ENCODE measurements at regions not wholly inside any gene's neighbourhood (a gene's known extent, or its start where the extent isn't known, plus 50 kb on each side); places are given as distances from the start of the nearest gene placed in this dataset.
A peak's percentile ranks its signal among the peaks of the same experiment; 100 is the strongest.

DNA sequence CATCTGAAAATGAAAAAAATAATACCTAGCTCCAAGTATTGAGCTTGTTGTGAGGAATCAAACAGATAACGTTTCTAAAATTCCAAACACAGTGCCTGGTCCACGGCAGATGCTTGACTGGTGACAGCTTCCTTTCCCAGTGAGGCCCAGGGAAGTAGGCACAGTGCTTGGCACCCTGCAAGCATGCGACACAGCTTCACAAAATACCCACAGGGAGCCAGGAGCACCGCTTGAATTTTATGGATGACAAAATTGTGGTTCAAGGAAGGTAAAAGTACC is 205.1 kb upstream of the TNP1 start:
- no peak for DNase-seq (ENCODE audit: low read depth in 4 of 4, low spot score in 3 of 4)

GRCh38 chr2:217064234-217065011 is 204.6 kb upstream of the TNP1 start:
- DNase-seq (ENCODE audit: low read depth in 4 of 4, low spot score in 3 of 4) = peak in 1 of 4 donors; percentile 12

DNA sequence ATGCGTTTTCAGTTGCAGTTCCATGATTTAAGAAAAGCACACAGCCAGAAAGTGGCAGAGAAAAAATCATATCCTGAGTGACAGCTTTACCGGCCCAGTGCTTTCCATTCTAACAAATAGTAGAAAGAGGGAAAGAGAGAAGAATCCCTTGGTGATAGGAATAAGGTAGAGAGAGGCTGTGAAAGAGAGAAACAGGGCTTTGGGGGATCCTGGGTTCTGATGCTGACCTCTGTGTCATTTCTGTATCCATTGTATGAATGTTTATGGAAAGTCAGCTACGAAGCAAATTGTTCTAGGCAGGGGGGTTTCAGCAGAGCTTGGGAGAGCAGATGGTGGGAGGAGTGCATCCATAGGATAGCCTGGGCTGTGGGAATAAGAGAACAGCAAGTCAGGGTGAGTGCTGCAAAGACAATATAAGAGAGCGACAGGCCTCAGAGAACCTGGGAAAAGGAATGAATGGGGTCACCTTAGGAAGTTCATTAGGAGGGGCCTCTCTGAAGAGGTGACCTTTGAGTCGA is 203.4 kb upstream of the TNP1 start:
- DNase-seq (ENCODE audit: low read depth in 4 of 4, low spot score in 3 of 4) = no peak

- no peak for DNase-seq (ENCODE audit: low read depth in 4 of 4, low spot score in 3 of 4)
These were observed 202.9 kb upstream of the TNP1 start for GRCh38 chr2:217062768-217063167.

- DNase-seq (ENCODE audit: low read depth in 4 of 4, low spot score in 3 of 4) = no peak
These were observed 202.1 kb upstream of the TNP1 start for GRCh38 chr2:217061916-217062505.

- DNase-seq (ENCODE audit: low read depth in 4 of 4, low spot score in 3 of 4) = no peak
These were observed 201.2 kb upstream of the TNP1 start for GRCh38 chr2:217060951-217061547.

- DNase-seq (ENCODE audit: low read depth in 4 of 4, low spot score in 3 of 4) = no peak
These were observed 200.7 kb upstream of the TNP1 start for GRCh38 chr2:217060516-217060915.

- no peak for DNase-seq (ENCODE audit: low read depth in 4 of 4, low spot score in 3 of 4)
These were observed 199.2 kb upstream of the TNP1 start for GRCh38 chr2:217058791-217059755.

GRCh38 chr2:217057773-217058172 is 197.9 kb upstream of the TNP1 start:
- no peak for DNase-seq (ENCODE audit: low read depth in 4 of 4, low spot score in 3 of 4)

DNA sequence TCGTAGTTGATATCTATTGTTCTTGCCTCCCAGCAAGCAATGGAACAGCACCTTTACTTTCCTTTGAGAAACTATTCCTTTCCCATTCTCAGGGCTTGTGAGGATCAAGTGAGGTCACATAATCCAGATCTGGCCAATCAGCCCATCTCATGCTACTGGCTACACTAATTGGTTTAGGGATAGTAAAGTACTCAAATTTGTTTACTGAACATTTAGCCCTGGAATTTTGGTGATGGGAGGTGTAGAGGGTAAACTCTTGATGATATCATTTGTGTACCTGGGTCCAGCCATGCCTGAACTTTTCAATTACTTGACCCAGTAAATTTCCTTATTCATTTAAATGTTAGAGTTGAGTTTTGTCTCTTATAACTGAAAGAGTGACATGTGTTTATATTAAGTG is 195.8 kb upstream of the TNP1 start:
- DNase-seq (ENCODE audit: low read depth in 4 of 4, low spot score in 3 of 4) = no peak

DNA sequence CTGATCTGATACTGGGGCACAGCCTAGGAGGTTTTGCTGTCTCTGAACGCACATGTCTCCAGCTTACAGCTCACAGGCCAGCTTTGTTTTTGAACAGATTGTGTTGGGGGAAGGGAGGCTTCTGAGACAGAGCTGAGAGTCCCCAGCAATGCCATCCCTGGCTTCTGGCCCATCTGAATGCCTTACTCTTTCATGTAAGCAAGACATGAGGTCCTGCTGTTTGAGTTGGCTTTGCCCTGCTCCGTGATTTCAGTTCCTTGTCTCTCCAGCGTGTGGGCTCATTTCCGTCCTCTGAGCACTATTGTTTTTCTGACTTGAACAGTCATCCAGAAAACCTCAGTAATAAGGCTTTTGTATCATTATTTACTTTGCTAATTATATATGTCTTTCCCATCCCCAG is 194.9 kb upstream of the TNP1 start:
- DNase-seq (ENCODE audit: low read depth in 4 of 4, low spot score in 3 of 4) = no peak

- no peak for DNase-seq (ENCODE audit: low read depth in 4 of 4, low spot score in 3 of 4)
These were observed 193.2 kb upstream of the TNP1 start for GRCh38 chr2:217052856-217053577.

GRCh38 chr2:217051416-217051815 is 191.6 kb upstream of the TNP1 start:
- no peak for DNase-seq (ENCODE audit: low read depth in 4 of 4, low spot score in 3 of 4)

GRCh38 chr2:217049956-217050355 is 190.1 kb upstream of the TNP1 start:
- DNase-seq (ENCODE audit: low read depth in 4 of 4, low spot score in 3 of 4) = no peak

DNA sequence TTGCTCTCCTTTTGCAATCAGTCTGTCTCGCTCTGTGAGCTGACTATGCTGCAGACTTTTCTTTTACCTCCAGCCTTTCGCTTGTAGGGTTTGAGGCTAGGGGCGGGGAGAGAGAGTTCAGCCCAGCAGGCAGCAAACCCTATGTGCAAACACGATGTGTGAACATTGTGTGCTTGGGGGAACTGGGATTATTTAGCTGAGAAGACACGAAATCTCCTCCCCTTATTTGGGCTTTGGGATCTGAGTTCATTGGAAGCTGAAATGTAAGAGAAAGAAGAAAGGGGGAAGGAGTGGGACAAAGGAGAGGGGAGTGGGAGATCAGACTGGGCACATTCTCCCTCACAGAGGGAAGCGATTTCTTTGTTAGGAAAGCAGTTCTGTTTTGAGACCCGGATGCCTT is 189.6 kb upstream of the TNP1 start:
- no peak for DNase-seq (ENCODE audit: low read depth in 4 of 4, low spot score in 3 of 4)

- no peak for DNase-seq (ENCODE audit: low read depth in 4 of 4, low spot score in 3 of 4)
These were observed 188.9 kb upstream of the TNP1 start for GRCh38 chr2:217048730-217049129.

GRCh38 chr2:217047631-217048030 is 187.8 kb upstream of the TNP1 start:
- no peak for DNase-seq (ENCODE audit: low read depth in 4 of 4, low spot score in 3 of 4)

DNA sequence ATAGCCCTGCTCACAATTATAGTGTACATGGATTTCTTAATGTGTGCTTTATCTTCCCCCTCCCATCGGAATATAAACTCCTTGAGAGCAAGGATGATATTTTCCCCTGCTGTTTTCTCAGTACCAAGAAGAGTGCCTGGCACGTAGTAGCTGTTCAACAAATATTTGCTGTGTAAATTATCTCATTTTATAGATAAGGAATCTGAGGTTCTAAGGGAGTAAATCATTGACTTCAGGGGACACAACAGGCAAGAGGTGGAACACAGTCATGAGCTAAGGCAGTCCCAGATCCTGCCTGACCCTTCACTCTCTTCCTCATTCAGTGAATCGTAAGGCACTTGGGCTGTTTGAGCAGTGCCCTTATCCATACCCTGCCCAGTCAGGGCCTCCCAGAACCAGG is 187.3 kb upstream of the TNP1 start:
- DNase-seq (ENCODE audit: low read depth in 4 of 4, low spot score in 3 of 4) = no peak

GRCh38 chr2:217045700-217046475 is 186.0 kb upstream of the TNP1 start:
- DNase-seq (ENCODE audit: low read depth in 4 of 4, low spot score in 3 of 4) = no peak

DNA sequence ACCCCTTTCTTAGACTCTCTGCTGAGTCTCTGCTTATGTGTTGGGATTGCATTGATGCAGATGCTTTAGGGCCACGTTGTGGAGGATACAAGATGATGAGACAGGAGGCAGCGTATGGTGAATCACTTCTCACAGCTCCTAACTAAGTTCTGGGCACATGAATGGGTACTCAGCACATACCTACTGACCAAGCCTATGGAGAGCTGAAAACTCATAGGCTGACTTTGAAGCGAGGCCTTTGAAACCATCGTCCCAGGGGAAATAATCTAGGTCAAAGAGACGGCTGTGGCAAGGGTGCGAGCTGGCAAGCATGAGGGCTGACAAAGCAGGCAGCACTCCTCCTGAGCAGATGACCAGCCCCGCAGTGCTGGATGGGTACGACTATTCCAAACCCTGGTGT is 180.2 kb upstream of the TNP1 start:
- no peak for DNase-seq (ENCODE audit: low read depth in 4 of 4, low spot score in 3 of 4)

Data from right renal pelvis (tissue), 4 donors.